Esophagus muscularis mucosa (tissue), 3 donors: ENCODE measurements at regions not wholly inside any gene's neighbourhood (a gene's known extent, or its start where the extent isn't known, plus 50 kb on each side); places are given as distances from the start of the nearest gene placed in this dataset.

ENCODE experiments used
- CTCF ChIP-seq, 3 experiments: fragments of 200-600 bp in 2 of 3; fragments of 450-650 bp in 1 of 3; sonication (generic) in 2 of 3; IDR thresholded peaks; one replicate each; pipeline ENCODE4 v1.5.1; 2017 to 2019; ENCODE audit warnings: antibody characterized with exemption in 3 of 3, mild to moderate bottlenecking in 2 of 3, moderate library complexity in 1 of 3
- POLR2A ChIP-seq: fragments of 450-650 bp; IDR thresholded peaks from one replicate; pipeline ENCODE4 v1.6.1; 2017; ENCODE audit warnings: antibody characterized with exemption, moderate library complexity, mild to moderate bottlenecking, low read depth

GRCh38 chr6:137545073-137545472 lies 50.9 kb upstream of the OLIG3 start:
- TF ChIP-seq CTCF (IDR thresholded peaks at IDR 0.05) (no peak), POLR2A (no peak)
